ENCODE measurements at regions not wholly inside any gene's neighbourhood (a gene's known extent, or its start where the extent isn't known, plus 50 kb on each side); places are given as distances from the start of the nearest gene placed in this dataset.
"Not testable (repeated sequence)": the region's sequence is repeated elsewhere in the genome, so short reads cannot be mapped to it uniquely, and the experiment has no call there.

- BruUV-seq (replicated peaks); CTCF ChIA-PET; H3K27me3 ChIP-seq (ENCODE audit: insufficient read depth, low read depth): not testable (repeated sequence)
Measured at GRCh38 chr4:86413426-86413825, 53.6 kb upstream of the MAPK10 start.

GRCh38 chr4:86414686-86415085 lies 54.8 kb upstream of the MAPK10 start:
- BruUV-seq (replicated peaks), result no TSS peak
- H3K36me3 ChIP-seq (ENCODE audit: low read depth), result no peaks in the 10 kb centered on the region

More at GRCh38 chr4:86413426-86413825, 53.6 kb upstream of the MAPK10 start:
- H3K4me2 ChIP-seq; H3K4me1 ChIP-seq (replicated peaks; ENCODE audit: insufficient read depth); H4K20me1 ChIP-seq (ENCODE audit: insufficient read depth); intact Hi-C loops (cut with micrococcal nuclease; ENCODE audit: unreplicated experiment); DNase-seq; H3K9me2 ChIP-seq (ENCODE audit: insufficient read depth); H3K79me2 ChIP-seq (ENCODE audit: low read depth); H3K27ac ChIP-seq; H3K9me3 ChIP-seq (ENCODE audit: insufficient read depth, low read depth); POLR2A ChIA-PET (ENCODE audit: unreplicated experiment); H3K36me3 ChIP-seq (ENCODE audit: low read depth); H2AFZ ChIP-seq; H3K4me3 ChIP-seq; H3F3A ChIP-seq (ENCODE audit: insufficient read depth, low read depth): not testable (repeated sequence)

GRCh38 chr4:86416081-86416480 lies 56.2 kb upstream of the MAPK10 start:
- intact Hi-C loops (cut with micrococcal nuclease; ENCODE audit: unreplicated experiment), result no loop called here
- Histone ChIP-seq H3K36me3 (ENCODE audit: low read depth) (no peaks in the 10 kb centered on the region), H3K79me2 (ENCODE audit: low read depth) (no peaks in the 10 kb centered on the region), H3K4me2 (no peak overlapping the region), H3K9me2 (ENCODE audit: insufficient read depth) (no peaks in the 10 kb centered on the region), H3K9me3 (ENCODE audit: insufficient read depth, low read depth) (no peaks in the 10 kb centered on the region), H3K27ac (no peak overlapping the region), H3F3A (ENCODE audit: insufficient read depth, low read depth) (no peaks in the 10 kb centered on the region), H3K4me1 (replicated peaks; ENCODE audit: insufficient read depth) (no peaks in the 10 kb centered on the region), H3K27me3 (ENCODE audit: insufficient read depth, low read depth) (no peaks in the 10 kb centered on the region), H2AFZ (no peak overlapping the region), H3K4me3 (no peak overlapping the region), H4K20me1 (ENCODE audit: insufficient read depth) (no peaks in the 10 kb centered on the region)
- no peak for TF ChIP-seq EZH2 (IDR thresholded peaks at IDR 0.05; ENCODE audit: low read depth)
- no peak for TF ChIP-seq CTCF (conservative IDR thresholded peaks at IDR 0.05)
- POLR2A ChIA-PET (ENCODE audit: unreplicated experiment), result no interaction called here
- DNase-seq, result no peak
- CTCF ChIA-PET, result no interaction called here
- BruUV-seq (replicated peaks), result no TSS peak

More at GRCh38 chr4:86414686-86415085, 54.8 kb upstream of the MAPK10 start:
- Histone ChIP-seq H3F3A (ENCODE audit: insufficient read depth, low read depth) (no peaks in the 10 kb centered on the region), H3K79me2 (ENCODE audit: low read depth) (no peaks in the 10 kb centered on the region), H3K9me3 (ENCODE audit: insufficient read depth, low read depth) (no peaks in the 10 kb centered on the region), H3K4me3 (no peak overlapping the region), H3K9me2 (ENCODE audit: insufficient read depth) (no peaks in the 10 kb centered on the region), H3K4me2 (no peak overlapping the region), H3K4me1 (replicated peaks; ENCODE audit: insufficient read depth) (no peaks in the 10 kb centered on the region), H3K27ac (no peak overlapping the region), H4K20me1 (ENCODE audit: insufficient read depth) (no peaks in the 10 kb centered on the region), H3K27me3 (ENCODE audit: insufficient read depth, low read depth) (no peaks in the 10 kb centered on the region), H2AFZ (no peak overlapping the region)
- intact Hi-C loops (cut with micrococcal nuclease; ENCODE audit: unreplicated experiment), result no loop called here
- CTCF ChIA-PET, result no interaction called here
- TF ChIP-seq CTCF (conservative IDR thresholded peaks at IDR 0.05) (no peak), EZH2 (IDR thresholded peaks at IDR 0.05; ENCODE audit: low read depth) (no peak)
- no peak for DNase-seq
- POLR2A ChIA-PET (ENCODE audit: unreplicated experiment), result no interaction called here

GRCh38 chr4:86421461-86421860 lies 61.6 kb upstream of the MAPK10 start:
- Histone ChIP-seq H3K4me1 (replicated peaks; ENCODE audit: insufficient read depth) (no peaks in the 10 kb centered on the region), H3K4me3 (no peak overlapping the region), H3F3A (ENCODE audit: insufficient read depth, low read depth) (no peaks in the 10 kb centered on the region), H4K20me1 (ENCODE audit: insufficient read depth) (no peaks in the 10 kb centered on the region), H3K36me3 (ENCODE audit: low read depth) (no peaks in the 10 kb centered on the region), H3K4me2 (no peak overlapping the region), H3K27ac (no peak overlapping the region), H3K79me2 (ENCODE audit: low read depth) (no peaks in the 10 kb centered on the region), H2AFZ (no peak overlapping the region), H3K27me3 (ENCODE audit: insufficient read depth, low read depth) (no peaks in the 10 kb centered on the region), H3K9me2 (ENCODE audit: insufficient read depth) (no peaks in the 10 kb centered on the region), H3K9me3 (ENCODE audit: insufficient read depth, low read depth) (no peaks in the 10 kb centered on the region)
- no peak for TF ChIP-seq CTCF (conservative IDR thresholded peaks at IDR 0.05)
- no peak for TF ChIP-seq EZH2 (IDR thresholded peaks at IDR 0.05; ENCODE audit: low read depth)
- POLR2A ChIA-PET (ENCODE audit: unreplicated experiment), result no interaction called here
- intact Hi-C loops (cut with micrococcal nuclease; ENCODE audit: unreplicated experiment), result no loop called here
- BruUV-seq (replicated peaks), result no TSS peak
- CTCF ChIA-PET, result no interaction called here
- no peak for DNase-seq
